ENCODE measurements at regions not wholly inside any gene's neighbourhood (a gene's known extent, or its start where the extent isn't known, plus 50 kb on each side); places are given as distances from the start of the nearest gene placed in this dataset.

- no peaks in the 10 kb centered on the region for H3K9me3 ChIP-seq (ENCODE audit: control insufficient read depth, low read length)
- no peaks in the 10 kb centered on the region for H3K4me1 ChIP-seq (ENCODE audit: control insufficient read depth, insufficient read depth, low read length, poor library complexity, severe bottlenecking)
- no peak overlapping the region for H3K27ac ChIP-seq (ENCODE audit: insufficient read depth, low read length, poor library complexity, severe bottlenecking)
- H3K4me3 ChIP-seq (ENCODE audit: insufficient read depth, low read depth, low read length, poor library complexity, severe bottlenecking) = no peak overlapping the region
- H3K27me3 ChIP-seq (replicated peaks; ENCODE audit: control insufficient read depth, insufficient read depth, low read length, poor library complexity, severe bottlenecking) = no peaks in the 10 kb centered on the region
- H3K36me3 ChIP-seq (ENCODE audit: control insufficient read depth, insufficient read depth, low read length) = no peaks in the 10 kb centered on the region
- no peak for DNase-seq
These were observed 556.9 kb downstream of the EPM2A start for GRCh38 chr6:145178391-145178790.

DNA sequence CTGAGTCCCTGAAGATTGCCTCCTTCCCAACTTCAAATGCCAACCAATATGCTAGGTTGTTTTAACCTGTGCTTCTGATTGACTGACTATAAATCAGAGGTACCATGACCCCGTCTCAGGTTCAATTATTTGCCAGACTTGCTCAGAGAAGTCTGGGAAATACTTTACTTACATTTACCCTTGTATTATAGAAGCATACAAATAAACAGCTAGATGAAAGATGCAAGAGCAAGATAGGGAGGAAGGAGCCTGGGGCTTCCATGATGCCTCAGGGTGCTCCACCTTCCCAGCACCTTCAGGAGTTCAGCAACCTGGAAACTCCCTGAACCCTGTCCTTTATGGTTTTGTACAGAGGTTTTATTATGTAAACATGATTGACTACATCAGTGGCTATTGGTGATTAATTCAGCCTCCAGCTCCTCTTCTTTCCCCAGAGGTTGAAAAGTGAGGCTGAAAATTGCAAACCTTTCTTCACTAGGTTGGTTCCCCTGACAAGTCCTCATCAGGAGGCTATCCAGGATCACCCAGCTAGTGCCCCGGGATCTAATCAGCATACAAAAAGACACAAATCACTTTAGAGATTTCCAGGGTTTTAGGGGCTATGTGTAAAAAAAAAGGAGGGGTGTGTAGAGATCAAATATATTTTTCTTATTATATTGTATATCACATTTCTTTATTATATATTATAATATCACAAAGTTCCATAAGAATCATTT lies 547.7 kb downstream of the EPM2A start:
- Histone ChIP-seq H3K27ac (ENCODE audit: insufficient read depth, low read length, poor library complexity, severe bottlenecking) (no peak overlapping the region), H3K27me3 (replicated peaks; ENCODE audit: control insufficient read depth, insufficient read depth, low read length, poor library complexity, severe bottlenecking) (no peaks in the 10 kb centered on the region), H3K9me3 (ENCODE audit: control insufficient read depth, low read length) (no peaks in the 10 kb centered on the region), H3K4me3 (ENCODE audit: insufficient read depth, low read depth, low read length, poor library complexity, severe bottlenecking) (no peak overlapping the region), H3K36me3 (ENCODE audit: control insufficient read depth, insufficient read depth, low read length) (no peaks in the 10 kb centered on the region), H3K4me1 (ENCODE audit: control insufficient read depth, insufficient read depth, low read length, poor library complexity, severe bottlenecking) (no peaks in the 10 kb centered on the region)
- no peak for DNase-seq

GRCh38 chr6:145189836-145190235 lies 545.5 kb downstream of the EPM2A start:
- no peak overlapping the region for H3K4me3 ChIP-seq (ENCODE audit: insufficient read depth, low read depth, low read length, poor library complexity, severe bottlenecking)
- no peak overlapping the region for H3K27ac ChIP-seq (ENCODE audit: insufficient read depth, low read length, poor library complexity, severe bottlenecking)
- H3K9me3 ChIP-seq (ENCODE audit: control insufficient read depth, low read length) = no peaks in the 10 kb centered on the region
- H3K27me3 ChIP-seq (replicated peaks; ENCODE audit: control insufficient read depth, insufficient read depth, low read length, poor library complexity, severe bottlenecking) = no peaks in the 10 kb centered on the region
- no peaks in the 10 kb centered on the region for H3K36me3 ChIP-seq (ENCODE audit: control insufficient read depth, insufficient read depth, low read length)
- no peaks in the 10 kb centered on the region for H3K4me1 ChIP-seq (ENCODE audit: control insufficient read depth, insufficient read depth, low read length, poor library complexity, severe bottlenecking)
- no peak for DNase-seq

DNA sequence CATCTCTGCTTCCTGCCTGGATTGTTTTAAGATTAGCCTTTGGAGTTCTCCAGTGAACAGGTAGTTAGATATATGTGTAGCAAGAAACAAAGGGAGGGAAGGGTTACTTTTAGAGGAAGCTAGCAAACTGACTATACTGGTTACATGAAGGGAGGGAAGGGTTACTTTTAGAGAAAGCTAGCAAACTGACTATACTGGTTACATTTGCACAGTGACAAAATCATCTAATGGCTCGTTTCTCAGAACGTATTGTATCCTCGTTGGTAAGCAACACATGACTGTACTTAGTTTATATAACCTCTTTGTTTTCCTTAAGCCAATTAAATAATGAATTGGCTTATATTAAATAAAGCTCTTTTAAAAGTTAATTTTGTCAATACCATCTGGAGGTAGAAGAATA lies 540.9 kb downstream of the EPM2A start:
- Histone ChIP-seq H3K4me1 (ENCODE audit: control insufficient read depth, insufficient read depth, low read length, poor library complexity, severe bottlenecking) (no peaks in the 10 kb centered on the region), H3K36me3 (ENCODE audit: control insufficient read depth, insufficient read depth, low read length) (no peaks in the 10 kb centered on the region), H3K27ac (ENCODE audit: insufficient read depth, low read length, poor library complexity, severe bottlenecking) (no peak overlapping the region), H3K9me3 (ENCODE audit: control insufficient read depth, low read length) (no peaks in the 10 kb centered on the region), H3K27me3 (replicated peaks; ENCODE audit: control insufficient read depth, insufficient read depth, low read length, poor library complexity, severe bottlenecking) (no peaks in the 10 kb centered on the region), H3K4me3 (ENCODE audit: insufficient read depth, low read depth, low read length, poor library complexity, severe bottlenecking) (no peak overlapping the region)
- no peak for DNase-seq

DNA sequence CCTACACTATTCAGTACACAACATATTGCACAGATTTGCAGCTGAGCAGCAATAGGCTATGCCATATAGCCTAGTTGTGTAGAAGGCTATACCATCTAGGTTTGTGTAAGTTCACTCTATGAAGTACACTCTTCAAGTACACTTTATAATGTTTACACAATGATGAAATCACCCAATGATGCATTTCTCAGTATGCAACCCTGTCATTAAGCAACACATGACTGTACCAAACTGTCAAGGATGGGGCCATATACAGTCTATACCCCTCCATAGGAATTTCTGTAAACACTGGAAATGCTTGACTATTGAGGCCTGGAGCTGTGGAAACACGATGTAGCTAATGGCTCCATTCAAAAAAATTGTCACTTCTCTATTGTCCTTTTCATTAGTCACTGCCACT lies 535.4 kb downstream of the EPM2A start:
- no peaks in the 10 kb centered on the region for H3K36me3 ChIP-seq (ENCODE audit: control insufficient read depth, insufficient read depth, low read length)
- DNase-seq = no peak
- H3K27me3 ChIP-seq (replicated peaks; ENCODE audit: control insufficient read depth, insufficient read depth, low read length, poor library complexity, severe bottlenecking) = no peaks in the 10 kb centered on the region
- no peak overlapping the region for H3K4me3 ChIP-seq (ENCODE audit: insufficient read depth, low read depth, low read length, poor library complexity, severe bottlenecking)
- H3K4me1 ChIP-seq (ENCODE audit: control insufficient read depth, insufficient read depth, low read length, poor library complexity, severe bottlenecking) = no peaks in the 10 kb centered on the region
- H3K27ac ChIP-seq (ENCODE audit: insufficient read depth, low read length, poor library complexity, severe bottlenecking) = no peak overlapping the region
- H3K9me3 ChIP-seq (ENCODE audit: control insufficient read depth, low read length) = no peaks in the 10 kb centered on the region

DNA sequence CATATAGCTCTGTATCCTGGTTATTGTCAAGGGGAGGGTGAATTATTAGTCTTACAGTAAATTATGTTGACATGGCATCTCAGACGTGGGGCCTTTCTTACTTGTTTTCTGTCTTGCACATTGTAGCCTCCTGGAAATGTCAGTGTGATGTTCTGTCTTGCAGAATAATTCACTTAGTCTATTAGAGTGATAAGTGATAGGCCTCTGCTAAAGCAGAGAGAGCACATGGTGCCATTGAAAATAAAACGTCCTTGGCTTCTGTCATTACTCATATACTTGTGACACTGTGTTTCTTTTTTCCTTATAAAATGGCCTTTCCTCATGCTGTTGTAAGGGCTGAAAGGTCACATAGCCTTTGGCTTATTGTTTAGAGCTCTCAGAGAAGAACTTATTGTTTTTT lies 531.0 kb downstream of the EPM2A start:
- DNase-seq = no peak
- Histone ChIP-seq H3K36me3 (ENCODE audit: control insufficient read depth, insufficient read depth, low read length) (no peaks in the 10 kb centered on the region), H3K4me1 (ENCODE audit: control insufficient read depth, insufficient read depth, low read length, poor library complexity, severe bottlenecking) (no peaks in the 10 kb centered on the region), H3K4me3 (ENCODE audit: insufficient read depth, low read depth, low read length, poor library complexity, severe bottlenecking) (no peak overlapping the region), H3K27me3 (replicated peaks; ENCODE audit: control insufficient read depth, insufficient read depth, low read length, poor library complexity, severe bottlenecking) (no peaks in the 10 kb centered on the region), H3K9me3 (ENCODE audit: control insufficient read depth, low read length) (no peaks in the 10 kb centered on the region), H3K27ac (ENCODE audit: insufficient read depth, low read length, poor library complexity, severe bottlenecking) (no peak overlapping the region)

GRCh38 chr6:145206247-145206907 lies 528.9 kb downstream of the EPM2A start:
- no peak for DNase-seq
- no peak overlapping the region for H3K27ac ChIP-seq (ENCODE audit: insufficient read depth, low read length, poor library complexity, severe bottlenecking)
- H3K36me3 ChIP-seq (ENCODE audit: control insufficient read depth, insufficient read depth, low read length) = no peaks in the 10 kb centered on the region

DNA sequence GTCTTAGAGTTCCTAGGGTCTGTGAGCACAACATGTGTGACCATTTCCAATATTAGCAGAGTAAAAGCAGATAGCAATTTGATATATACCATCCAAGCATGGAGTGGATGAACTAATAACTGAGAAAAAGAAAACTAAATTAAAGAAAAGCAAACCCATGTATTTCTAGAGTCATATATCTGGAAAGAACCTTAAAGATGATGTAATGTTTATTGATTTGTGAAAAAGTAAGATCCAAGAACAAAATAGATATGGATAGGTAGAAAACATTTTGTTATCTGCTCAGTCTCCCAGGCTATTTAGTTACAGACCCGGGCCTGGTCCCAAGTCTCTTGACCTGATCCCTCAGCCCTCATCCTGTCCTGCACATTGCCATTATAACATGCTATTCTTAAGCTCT lies 526.8 kb downstream of the EPM2A start:
- Histone ChIP-seq H3K4me1 (ENCODE audit: control insufficient read depth, insufficient read depth, low read length, poor library complexity, severe bottlenecking) (no peaks in the 10 kb centered on the region), H3K27ac (ENCODE audit: insufficient read depth, low read length, poor library complexity, severe bottlenecking) (no peak overlapping the region), H3K27me3 (replicated peaks; ENCODE audit: control insufficient read depth, insufficient read depth, low read length, poor library complexity, severe bottlenecking) (no peaks in the 10 kb centered on the region), H3K4me3 (ENCODE audit: insufficient read depth, low read depth, low read length, poor library complexity, severe bottlenecking) (no peak overlapping the region), H3K9me3 (ENCODE audit: control insufficient read depth, low read length) (no peaks in the 10 kb centered on the region), H3K36me3 (ENCODE audit: control insufficient read depth, insufficient read depth, low read length) (no peaks in the 10 kb centered on the region)
- no peak for DNase-seq

More at GRCh38 chr6:145206247-145206907, 528.9 kb downstream of the EPM2A start:
- Histone ChIP-seq H3K9me3 (ENCODE audit: control insufficient read depth, low read length) (no peaks in the 10 kb centered on the region), H3K27me3 (replicated peaks; ENCODE audit: control insufficient read depth, insufficient read depth, low read length, poor library complexity, severe bottlenecking) (no peaks in the 10 kb centered on the region), H3K4me1 (ENCODE audit: control insufficient read depth, insufficient read depth, low read length, poor library complexity, severe bottlenecking) (no peaks in the 10 kb centered on the region), H3K4me3 (ENCODE audit: insufficient read depth, low read depth, low read length, poor library complexity, severe bottlenecking) (no peak overlapping the region)

DNA sequence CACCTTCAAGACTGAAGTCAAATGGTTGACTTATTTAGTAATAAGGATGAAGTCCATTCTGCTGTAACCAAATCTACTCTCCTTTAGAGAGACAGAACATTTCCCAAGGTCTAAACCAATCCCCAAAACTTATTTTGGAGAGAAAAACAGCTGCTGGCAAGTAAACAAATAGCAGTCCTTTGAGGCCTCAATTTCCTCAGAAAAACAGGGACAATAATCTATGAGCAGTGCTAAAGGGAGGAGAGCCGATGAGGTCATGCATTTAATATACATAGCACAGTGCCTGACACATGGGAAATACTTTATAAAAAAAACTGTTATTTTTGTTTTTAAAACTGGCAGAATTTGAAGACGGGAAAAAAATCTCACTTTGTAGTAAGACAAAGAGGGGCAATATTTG lies 526.0 kb downstream of the EPM2A start:
- no peak overlapping the region for H3K4me3 ChIP-seq (ENCODE audit: insufficient read depth, low read depth, low read length, poor library complexity, severe bottlenecking)
- no peaks in the 10 kb centered on the region for H3K27me3 ChIP-seq (replicated peaks; ENCODE audit: control insufficient read depth, insufficient read depth, low read length, poor library complexity, severe bottlenecking)
- no peak overlapping the region for H3K27ac ChIP-seq (ENCODE audit: insufficient read depth, low read length, poor library complexity, severe bottlenecking)
- H3K9me3 ChIP-seq (ENCODE audit: control insufficient read depth, low read length) = no peaks in the 10 kb centered on the region
- H3K36me3 ChIP-seq (ENCODE audit: control insufficient read depth, insufficient read depth, low read length) = no peaks in the 10 kb centered on the region
- DNase-seq = no peak
- no peaks in the 10 kb centered on the region for H3K4me1 ChIP-seq (ENCODE audit: control insufficient read depth, insufficient read depth, low read length, poor library complexity, severe bottlenecking)

DNA sequence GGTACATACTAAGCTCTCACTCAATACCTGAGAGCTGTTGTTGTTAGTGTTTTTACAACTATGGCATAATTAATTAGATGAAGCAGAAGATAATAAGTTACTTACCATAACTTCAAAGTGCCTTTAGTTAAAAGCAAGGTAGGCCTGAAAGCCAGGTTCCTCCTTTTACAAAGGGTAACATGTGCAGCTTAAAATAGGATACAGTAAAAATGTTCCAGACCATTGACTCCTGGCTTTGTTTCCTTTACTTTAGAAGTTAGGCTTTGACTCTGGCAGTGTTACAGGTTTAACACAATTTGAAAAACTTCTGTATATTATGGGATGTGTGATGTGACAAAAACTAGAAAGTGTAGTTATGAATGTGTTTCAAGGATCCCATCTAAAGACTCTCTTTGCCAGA lies 522.5 kb downstream of the EPM2A start:
- H3K9me3 ChIP-seq (ENCODE audit: control insufficient read depth, low read length) = no peaks in the 10 kb centered on the region
- no peaks in the 10 kb centered on the region for H3K4me1 ChIP-seq (ENCODE audit: control insufficient read depth, insufficient read depth, low read length, poor library complexity, severe bottlenecking)
- DNase-seq = no peak
- no peaks in the 10 kb centered on the region for H3K27me3 ChIP-seq (replicated peaks; ENCODE audit: control insufficient read depth, insufficient read depth, low read length, poor library complexity, severe bottlenecking)
- no peak overlapping the region for H3K4me3 ChIP-seq (ENCODE audit: insufficient read depth, low read depth, low read length, poor library complexity, severe bottlenecking)
- H3K36me3 ChIP-seq (ENCODE audit: control insufficient read depth, insufficient read depth, low read length) = no peaks in the 10 kb centered on the region
- H3K27ac ChIP-seq (ENCODE audit: insufficient read depth, low read length, poor library complexity, severe bottlenecking) = no peak overlapping the region

All from effector memory CD4-positive, alpha-beta T cell (primary cell).